Germinal center (tissue), 1 donor: ENCODE measurements at regions not wholly inside any gene's neighbourhood (a gene's known extent, or its start where the extent isn't known, plus 50 kb on each side); places are given as distances from the start of the nearest gene placed in this dataset.
"Not testable (repeated sequence)": the region's sequence is repeated elsewhere in the genome, so short reads cannot be mapped to it uniquely, and the experiment has no call there.

ENCODE experiments used
- DNase-seq: peaks from one replicate; pipeline ENCODE4 v3.0.0; 2012; ENCODE audit warnings: mixed read lengths, low spot score

- DNase-seq, result no peak
These were observed 213.9 kb upstream of the FIGN start for GRCh38 chr2:163949693-163950092.

DNA sequence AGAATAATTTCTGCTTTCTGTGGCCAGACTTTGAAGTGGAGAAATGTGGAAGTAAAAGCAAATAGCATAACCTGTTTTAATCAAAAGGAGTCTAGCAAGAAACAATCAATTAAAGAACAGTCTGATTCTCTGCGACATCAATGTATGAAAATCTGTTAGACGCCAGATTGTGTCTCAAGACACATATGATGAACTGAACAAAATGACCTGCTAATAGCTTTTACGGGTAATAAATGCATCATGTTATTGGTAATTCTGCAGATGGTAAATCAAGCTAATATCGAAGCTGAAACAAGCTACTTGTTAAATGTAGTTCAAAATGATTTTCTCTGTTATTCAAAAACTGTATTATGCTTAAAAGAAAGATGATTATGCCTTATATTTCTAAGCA is 208.5 kb upstream of the FIGN start:
- DNase-seq, result no peak

DNA sequence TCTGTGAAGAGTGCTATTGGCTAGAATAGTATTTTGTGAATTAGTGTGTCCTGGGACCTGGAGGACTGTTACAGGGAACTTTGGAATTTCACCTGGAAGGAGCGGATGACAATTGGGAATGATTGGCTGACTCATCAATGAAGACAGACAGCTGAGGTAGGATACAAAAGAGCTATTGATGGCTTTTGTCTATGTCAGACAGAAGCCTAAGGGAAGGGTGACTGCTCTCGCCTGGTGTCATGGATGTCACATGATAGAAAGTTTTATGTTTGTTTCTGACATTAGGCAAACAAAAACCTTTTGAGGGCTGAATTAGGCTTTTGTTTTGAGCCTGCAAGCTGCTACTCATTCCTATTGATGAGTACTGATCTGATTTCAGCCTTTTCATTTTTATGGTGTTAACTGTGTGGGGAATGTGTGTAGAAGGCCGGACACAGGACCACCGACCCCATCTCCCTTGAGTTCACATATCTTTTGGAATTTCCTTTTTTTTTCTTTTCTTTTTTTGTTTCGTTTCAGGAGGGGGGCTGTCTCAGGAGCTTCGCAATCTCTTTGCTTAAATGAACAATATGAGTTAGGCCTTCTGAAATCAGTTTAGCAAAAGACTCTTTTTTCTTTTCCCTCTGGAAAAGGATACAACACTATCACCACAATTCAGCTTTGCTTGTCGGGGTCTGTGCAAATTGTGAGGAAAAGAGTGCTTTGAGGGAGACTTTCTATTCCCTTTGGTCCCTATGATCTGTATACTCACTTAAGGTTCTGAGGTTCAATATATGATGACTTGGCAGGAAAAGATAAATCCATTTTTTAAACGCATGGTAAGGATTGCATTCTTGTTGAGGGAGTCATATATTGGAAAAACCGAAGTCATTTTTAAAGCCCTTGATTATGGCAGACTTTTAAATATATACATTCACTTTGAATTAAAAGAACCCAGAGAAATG is 207.9 kb upstream of the FIGN start:
- DNase-seq, result no peak

DNA sequence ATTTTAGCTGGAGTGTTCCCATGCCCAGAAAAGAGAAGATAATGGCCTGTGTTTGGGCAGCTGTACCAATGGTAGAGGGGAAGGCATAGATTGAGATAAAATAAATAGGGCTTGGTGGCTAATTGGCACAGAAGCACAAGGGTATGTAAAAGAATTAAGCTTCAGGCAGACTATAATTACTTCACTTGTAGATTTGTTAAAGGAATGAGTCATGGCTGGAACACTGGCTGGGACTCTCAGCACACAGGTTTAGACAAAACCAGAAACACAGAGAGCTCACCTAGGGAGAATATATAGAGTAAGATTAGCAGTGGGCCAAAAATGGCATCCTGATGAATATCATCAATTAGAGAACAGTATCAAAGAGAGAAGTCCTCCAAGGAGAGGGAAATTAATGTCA is 198.3 kb upstream of the FIGN start:
- DNase-seq, result no peak

GRCh38 chr2:163919717-163920116 is 183.9 kb upstream of the FIGN start:
- no peak for DNase-seq

GRCh38 chr2:163914486-163914885 is 178.7 kb upstream of the FIGN start:
- not testable (repeated sequence) for DNase-seq

DNA sequence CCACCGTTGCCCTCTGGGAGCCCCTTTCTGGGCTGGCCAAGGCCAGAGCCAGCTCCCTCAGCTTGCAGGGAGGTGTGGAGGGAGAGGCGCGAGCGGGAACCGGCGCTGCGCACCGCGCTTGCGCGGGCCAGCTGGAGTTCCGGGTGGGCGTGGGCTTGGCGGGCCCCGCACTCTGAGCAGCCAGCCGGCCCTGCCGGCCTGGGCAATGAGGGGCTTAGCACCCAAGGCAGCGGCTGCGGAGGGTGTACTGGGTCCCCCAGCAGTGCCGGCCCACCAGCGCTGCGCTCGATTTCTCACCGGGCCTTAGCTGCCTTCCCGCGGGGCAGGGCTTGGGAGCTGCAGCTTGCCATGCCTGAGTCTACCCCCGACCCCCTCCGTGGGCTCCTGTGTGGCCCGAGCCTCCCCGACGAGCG is 177.7 kb upstream of the FIGN start:
- not testable (repeated sequence) for DNase-seq

DNA sequence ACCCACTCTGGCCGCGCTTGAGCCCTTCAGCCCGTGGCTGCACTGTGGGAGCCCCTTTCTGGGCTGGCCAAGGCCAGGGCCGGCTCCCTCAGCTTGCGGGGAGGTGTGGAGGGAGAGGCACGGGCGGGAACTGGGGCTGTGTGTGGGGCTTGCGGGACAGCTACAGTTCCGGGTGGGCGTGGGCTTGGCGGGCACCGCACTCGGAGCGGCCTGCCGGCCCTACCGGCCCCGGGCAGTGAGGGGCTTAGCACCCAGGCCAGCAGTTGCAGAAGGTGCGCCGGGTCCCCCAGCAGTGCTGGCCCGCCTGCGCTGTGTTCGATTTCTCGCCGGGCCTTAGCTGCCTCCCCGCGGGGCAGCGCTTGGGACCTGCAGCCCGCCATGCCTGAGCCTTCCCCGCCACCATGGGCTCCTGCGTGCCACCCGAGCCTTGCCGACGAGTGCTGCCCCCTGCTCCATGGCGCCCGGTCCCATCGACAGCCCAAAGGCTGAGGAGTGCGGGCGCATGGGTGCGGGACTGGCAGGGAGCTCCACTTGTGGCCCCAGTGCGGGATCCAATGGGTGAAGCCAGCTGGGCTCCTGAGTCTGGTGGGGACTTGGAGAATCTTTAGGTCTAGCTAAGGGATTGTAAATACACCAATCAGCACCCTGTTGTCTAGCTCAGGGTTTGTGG is 173.7 kb upstream of the FIGN start:
- no peak for DNase-seq

GRCh38 chr2:163906410-163906809 is 170.6 kb upstream of the FIGN start:
- DNase-seq, result no peak

DNA sequence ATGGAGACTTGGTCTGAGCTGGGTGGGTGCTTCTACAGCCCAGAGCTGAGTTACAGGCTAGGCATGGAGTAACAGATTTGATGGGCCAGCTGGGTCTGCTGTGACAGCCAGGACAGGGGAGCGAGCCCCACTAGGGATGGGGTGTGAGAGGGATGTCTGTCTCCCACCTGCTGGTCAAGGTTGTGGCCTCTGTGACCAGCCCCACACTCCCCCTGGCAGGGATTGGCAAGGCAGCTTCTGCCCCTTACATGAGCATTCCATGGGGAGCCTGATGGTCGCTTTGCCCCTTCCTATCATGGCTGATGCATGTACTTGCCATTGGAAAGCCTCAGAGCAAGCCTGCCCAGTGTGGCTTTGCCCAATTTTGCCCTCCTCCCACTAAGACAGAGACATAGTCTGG is 162.0 kb upstream of the FIGN start:
- no peak for DNase-seq

DNA sequence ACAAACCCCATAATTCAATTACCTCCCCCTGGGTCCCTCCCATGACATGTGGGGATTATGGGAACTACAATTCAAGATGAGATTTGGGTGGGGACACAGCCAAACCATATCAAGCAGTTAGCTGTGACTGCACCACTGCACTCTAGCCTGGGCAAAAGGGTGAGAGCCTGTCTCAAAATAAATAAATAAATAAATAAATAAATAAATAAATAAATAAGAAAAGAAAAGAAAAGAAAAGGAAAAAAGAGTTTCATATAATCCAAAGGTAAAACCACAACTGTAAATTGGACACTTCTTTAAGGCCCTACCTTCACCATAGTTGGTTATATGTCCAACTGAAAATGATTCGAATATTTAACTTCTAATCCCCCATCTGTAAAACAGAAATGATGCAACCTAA is 157.6 kb upstream of the FIGN start:
- not testable (repeated sequence) for DNase-seq

DNA sequence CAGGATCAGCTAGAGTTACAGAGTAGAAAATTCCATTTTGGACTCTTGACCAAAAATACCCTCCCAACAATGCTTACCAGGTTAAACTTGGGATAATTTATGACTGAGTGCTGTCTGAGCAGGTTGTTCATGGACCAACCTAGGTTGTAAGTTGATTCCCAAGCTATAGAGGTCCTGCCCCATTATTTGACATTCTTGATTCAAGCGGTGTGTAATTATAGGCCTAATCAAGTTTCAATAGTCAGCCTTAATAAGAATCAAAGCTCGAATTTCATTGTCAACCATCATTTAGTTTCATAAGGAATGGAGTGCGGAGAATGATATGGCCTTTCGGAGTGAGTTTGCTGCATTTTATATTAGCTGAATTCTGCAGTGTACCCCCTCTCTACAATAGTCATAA is 152.8 kb upstream of the FIGN start:
- no peak for DNase-seq

DNA sequence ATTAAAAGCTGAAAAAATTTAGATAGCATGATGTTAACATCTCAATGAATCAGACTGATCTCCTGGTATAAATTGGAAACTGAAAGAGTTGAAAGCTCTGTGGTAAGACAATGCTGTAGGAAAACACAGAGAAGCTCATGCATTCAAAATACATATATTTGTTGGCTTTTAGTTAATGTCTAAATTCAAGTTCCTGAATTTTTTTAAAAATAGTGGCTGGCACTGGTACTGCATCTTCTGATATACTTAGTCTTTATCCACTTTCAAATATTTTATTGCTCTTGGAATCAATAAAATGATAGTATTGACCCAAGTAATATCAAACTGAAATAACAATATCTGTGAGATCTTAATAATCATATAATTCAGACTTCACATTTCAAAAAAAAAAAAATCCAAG is 151.4 kb upstream of the FIGN start:
- DNase-seq, result no peak

GRCh38 chr2:163884416-163884815 is 148.6 kb upstream of the FIGN start:
- no peak for DNase-seq

DNA sequence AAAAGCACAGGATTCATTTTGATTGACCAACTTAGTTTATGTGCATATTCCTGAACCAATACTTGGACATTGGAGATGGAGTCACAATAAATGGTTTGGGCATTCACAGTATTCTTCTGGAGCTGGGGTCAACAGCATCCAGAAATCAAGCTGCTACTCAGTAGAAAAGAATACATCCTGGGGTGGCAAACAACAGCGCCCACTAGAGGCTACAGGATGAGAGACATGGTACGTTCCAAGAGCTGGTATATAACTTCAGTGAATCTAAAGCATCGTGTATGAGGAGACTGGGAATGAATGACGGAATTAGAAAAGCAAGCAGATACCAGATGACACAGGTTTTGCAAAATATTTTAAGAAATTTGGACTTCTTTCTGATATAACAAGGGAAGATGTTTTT is 142.9 kb upstream of the FIGN start:
- no peak for DNase-seq

DNA sequence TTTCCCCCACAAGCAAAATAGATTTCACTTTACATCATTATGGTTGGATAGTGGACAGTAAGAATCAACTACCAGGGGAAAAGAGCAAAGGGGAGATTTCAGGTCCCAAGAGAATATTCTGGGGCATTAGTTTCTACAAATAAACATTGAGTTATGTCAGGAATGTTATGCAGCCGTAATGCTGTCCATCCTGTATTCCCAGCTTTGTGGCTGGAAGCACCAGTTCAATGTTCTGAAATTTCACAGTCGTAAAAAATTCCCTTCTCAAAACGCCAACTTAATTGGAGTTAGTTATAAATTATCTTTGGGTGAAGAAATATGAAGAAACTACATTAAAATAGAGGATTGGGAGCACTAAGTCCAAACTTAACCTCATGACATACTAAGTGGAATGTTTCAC is 141.5 kb upstream of the FIGN start:
- no peak for DNase-seq

DNA sequence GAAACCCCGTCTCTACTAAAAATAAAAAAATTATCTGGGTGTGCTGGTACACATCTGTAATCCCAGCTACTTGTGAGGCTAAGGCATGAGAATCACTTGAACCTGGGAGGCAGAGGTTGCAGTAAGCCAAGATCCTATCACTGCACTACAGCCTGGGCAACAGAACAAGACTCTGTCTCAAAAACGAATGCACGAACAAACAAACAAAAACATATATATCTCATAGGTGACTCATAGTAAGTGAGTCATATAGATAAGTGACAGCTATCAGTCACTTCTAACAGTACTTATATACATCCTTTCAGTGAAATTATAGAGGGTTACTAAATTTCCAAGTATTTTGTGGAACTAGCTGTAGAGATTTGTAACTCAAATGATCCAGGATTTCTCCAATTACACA is 127.3 kb upstream of the FIGN start:
- no peak for DNase-seq

DNA sequence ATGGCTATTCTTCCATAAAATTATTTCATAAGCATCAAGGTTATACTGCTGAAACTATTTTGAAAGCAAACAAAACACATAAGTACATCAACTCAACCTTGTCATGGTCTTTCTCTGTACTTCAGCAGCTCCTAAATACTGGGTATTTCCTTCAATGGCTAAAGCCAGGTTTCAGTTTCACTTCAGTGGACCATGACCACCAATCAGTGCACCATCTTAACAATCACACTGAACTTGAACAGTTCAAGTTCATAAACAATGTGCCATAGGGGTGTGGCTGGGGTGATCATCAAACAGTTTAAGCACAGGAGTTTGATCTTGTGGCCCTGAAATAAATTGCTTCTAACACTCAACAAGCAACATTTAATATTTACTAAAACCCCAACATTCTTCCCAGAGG is 124.1 kb upstream of the FIGN start:
- no peak for DNase-seq

DNA sequence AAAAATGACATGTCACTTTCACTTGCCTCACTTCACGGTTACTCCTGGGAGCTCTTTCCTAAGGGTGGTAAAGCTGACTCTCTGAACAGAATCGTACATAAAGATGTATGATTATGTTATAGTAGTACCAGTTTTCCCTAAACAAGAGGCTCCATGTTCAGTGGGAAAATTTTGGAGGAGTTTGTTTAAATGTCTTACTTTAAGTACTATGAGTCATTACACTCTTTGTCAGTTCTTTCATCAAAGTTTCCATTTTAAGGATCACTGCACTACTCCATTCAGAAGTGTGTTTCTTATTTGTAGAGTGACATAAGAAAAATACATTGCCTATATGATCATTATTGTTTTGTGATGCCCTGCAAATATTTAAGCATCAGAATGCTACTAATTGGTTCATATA is 121.1 kb upstream of the FIGN start:
- no peak for DNase-seq

- no peak for DNase-seq
These were observed 116.8 kb upstream of the FIGN start for GRCh38 chr2:163852616-163853015.

- DNase-seq, result no peak
These were observed 114.1 kb upstream of the FIGN start for GRCh38 chr2:163849756-163850435.

DNA sequence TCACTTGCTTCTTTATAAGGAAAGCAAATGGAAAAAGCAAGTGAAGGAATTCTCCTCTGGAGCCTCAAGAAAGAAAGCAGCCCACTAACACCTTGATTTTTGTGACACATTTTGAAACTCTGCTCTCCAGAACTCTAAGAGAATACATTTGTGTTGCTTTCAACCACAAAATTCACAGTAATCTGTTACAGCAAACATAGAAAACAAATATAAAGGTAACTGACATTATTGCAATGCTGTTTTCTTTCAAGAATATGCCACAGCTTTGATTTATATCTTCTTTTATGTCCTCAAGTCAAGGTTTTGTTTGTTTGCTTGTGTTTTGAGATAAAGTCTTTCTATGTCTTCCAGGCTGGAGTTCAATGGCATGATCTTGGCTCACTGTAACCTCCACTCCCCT is 103.1 kb upstream of the FIGN start:
- DNase-seq, result no peak

DNA sequence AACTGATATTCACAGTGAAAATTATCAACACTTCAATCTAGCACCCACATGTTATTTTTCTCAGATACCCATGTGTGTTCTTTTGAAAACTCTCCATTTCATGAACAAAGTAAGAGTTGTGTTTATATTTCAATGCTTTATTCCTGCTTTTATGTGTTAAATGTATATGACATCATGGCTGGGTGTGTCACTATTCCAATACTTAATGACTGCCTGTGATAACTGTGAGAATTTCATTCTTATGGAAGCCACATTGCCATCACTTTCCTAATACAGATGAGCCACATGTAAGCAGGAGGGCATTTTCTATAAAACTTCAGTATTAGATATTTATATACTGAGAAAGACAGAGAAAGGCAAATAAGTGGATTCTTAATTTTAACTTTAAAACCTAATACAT is 100.4 kb upstream of the FIGN start:
- DNase-seq, result no peak
